ENCODE measurements at regions not wholly inside any gene's neighbourhood (a gene's known extent, or its start where the extent isn't known, plus 50 kb on each side); places are given as distances from the start of the nearest gene placed in this dataset.

DNA sequence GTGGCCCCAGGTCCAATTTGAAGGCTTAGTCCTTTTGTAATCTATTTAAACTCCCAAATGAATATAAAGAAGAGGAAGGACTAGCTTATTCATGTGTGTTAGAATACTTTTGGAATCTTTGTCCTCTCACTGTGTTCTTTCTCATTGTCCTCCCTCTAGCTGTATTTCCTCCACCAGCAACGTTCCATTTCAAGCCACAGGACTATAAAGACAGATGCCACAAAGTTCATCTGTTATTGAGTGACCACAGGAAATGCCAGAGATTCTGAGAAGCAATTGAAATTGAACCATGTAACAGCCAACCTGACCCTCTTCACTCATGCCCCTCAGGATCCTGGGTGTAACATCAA, 336.6 kb upstream of the API5 start:
- no peak for TF ChIP-seq EZH2 (IDR thresholded peaks at IDR 0.05; ENCODE audit: borderline replicate concordance, insufficient read depth, low read length, poor library complexity, severe bottlenecking)
- TF ChIP-seq, protein P1, sequence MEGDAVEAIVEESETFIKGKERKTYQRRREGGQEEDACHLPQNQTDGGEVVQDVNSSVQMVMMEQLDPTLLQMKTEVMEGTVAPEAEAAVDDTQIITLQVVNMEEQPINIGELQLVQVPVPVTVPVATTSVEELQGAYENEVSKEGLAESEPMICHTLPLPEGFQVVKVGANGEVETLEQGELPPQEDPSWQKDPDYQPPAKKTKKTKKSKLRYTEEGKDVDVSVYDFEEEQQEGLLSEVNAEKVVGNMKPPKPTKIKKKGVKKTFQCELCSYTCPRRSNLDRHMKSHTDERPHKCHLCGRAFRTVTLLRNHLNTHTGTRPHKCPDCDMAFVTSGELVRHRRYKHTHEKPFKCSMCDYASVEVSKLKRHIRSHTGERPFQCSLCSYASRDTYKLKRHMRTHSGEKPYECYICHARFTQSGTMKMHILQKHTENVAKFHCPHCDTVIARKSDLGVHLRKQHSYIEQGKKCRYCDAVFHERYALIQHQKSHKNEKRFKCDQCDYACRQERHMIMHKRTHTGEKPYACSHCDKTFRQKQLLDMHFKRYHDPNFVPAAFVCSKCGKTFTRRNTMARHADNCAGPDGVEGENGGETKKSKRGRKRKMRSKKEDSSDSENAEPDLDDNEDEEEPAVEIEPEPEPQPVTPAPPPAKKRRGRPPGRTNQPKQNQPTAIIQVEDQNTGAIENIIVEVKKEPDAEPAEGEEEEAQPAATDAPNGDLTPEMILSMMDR (IDR thresholded peaks at IDR 0.05; ENCODE audit: poor library complexity, severe bottlenecking): no peak
- TF ChIP-seq POLR2AphosphoS5 (IDR thresholded peaks at IDR 0.05): no peak
- no peak for TF ChIP-seq MXI1 (conservative IDR thresholded peaks at IDR 0.05; ENCODE audit: poor library complexity, severe bottlenecking)
- no peak for TF ChIP-seq RAD21 (conservative IDR thresholded peaks at IDR 0.05)
- TF ChIP-seq, protein P2, sequence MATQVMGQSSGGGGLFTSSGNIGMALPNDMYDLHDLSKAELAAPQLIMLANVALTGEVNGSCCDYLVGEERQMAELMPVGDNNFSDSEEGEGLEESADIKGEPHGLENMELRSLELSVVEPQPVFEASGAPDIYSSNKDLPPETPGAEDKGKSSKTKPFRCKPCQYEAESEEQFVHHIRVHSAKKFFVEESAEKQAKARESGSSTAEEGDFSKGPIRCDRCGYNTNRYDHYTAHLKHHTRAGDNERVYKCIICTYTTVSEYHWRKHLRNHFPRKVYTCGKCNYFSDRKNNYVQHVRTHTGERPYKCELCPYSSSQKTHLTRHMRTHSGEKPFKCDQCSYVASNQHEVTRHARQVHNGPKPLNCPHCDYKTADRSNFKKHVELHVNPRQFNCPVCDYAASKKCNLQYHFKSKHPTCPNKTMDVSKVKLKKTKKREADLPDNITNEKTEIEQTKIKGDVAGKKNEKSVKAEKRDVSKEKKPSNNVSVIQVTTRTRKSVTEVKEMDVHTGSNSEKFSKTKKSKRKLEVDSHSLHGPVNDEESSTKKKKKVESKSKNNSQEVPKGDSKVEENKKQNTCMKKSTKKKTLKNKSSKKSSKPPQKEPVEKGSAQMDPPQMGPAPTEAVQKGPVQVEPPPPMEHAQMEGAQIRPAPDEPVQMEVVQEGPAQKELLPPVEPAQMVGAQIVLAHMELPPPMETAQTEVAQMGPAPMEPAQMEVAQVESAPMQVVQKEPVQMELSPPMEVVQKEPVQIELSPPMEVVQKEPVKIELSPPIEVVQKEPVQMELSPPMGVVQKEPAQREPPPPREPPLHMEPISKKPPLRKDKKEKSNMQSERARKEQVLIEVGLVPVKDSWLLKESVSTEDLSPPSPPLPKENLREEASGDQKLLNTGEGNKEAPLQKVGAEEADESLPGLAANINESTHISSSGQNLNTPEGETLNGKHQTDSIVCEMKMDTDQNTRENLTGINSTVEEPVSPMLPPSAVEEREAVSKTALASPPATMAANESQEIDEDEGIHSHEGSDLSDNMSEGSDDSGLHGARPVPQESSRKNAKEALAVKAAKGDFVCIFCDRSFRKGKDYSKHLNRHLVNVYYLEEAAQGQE (IDR thresholded peaks at IDR 0.05; ENCODE audit: borderline replicate concordance): no peak
- TF ChIP-seq EP300 (conservative IDR thresholded peaks at IDR 0.05; ENCODE audit: poor library complexity, severe bottlenecking): no peak
